22Rv1 (cell line): ENCODE measurements at regions not wholly inside any gene's neighbourhood (a gene's known extent, or its start where the extent isn't known, plus 50 kb on each side); places are given as distances from the start of the nearest gene placed in this dataset.

Experiments
- H3K27ac ChIP-seq: fragments of 450-650 bp; 2 replicates; pipeline ENCODE4 v1.5.1; 2017
- ZFX ChIP-seq: fragments of 450-650 bp; IDR thresholded peaks from 2 replicates; pipeline ENCODE4 v1.6.1; 2017; ENCODE audit warnings: antibody characterized with exemption, borderline replicate concordance
- TF ChIP-seq, protein P1 (sequence below): fragments of 450-650 bp; IDR thresholded peaks from 2 replicates; pipeline ENCODE4 v1.5.1; 2017; ENCODE audit warnings: mild to moderate bottlenecking

DNA sequence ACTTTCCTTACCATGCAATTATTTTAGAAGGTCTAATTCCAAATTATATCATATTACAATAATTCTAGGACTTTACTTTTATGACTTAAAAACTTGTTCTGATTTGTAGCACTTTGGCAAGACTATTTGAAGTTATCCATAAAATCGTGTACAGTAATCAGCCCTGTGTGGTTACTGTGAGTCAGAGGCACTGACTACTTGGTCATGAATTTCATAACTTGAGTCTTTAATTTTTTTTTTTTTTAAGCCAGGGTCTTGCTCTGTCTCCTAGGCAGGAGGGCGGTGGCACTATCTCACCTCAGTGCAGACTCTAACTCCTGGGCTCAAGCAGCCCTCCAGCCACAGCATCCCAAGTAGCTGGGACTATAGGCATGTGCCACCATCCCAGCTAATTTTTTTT, 1319.2 kb upstream of the SLC10A2 start:
- no peak overlapping the region for H3K27ac ChIP-seq
- TF ChIP-seq, protein P1, sequence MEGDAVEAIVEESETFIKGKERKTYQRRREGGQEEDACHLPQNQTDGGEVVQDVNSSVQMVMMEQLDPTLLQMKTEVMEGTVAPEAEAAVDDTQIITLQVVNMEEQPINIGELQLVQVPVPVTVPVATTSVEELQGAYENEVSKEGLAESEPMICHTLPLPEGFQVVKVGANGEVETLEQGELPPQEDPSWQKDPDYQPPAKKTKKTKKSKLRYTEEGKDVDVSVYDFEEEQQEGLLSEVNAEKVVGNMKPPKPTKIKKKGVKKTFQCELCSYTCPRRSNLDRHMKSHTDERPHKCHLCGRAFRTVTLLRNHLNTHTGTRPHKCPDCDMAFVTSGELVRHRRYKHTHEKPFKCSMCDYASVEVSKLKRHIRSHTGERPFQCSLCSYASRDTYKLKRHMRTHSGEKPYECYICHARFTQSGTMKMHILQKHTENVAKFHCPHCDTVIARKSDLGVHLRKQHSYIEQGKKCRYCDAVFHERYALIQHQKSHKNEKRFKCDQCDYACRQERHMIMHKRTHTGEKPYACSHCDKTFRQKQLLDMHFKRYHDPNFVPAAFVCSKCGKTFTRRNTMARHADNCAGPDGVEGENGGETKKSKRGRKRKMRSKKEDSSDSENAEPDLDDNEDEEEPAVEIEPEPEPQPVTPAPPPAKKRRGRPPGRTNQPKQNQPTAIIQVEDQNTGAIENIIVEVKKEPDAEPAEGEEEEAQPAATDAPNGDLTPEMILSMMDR, result no peak
- no peak for TF ChIP-seq ZFX

DNA sequence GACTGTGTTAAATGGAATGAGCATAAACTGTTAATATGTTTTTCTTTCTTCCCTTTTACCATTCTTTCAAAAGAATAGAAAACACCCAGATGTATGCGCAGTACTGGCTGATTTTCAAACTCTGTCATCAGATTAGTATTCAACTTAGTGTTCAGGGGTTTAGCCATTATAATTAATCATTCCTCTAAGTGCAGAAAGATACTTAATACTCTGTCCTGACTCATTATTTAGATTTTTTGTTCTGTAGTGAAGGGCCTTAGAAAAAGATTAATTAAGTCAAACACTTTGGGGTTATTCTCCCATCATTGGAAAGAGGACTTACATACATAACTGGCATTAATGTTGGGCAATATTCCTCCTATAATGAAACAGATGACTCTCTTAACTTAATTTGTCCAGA, 1316.7 kb upstream of the SLC10A2 start:
- TF ChIP-seq ZFX, result no peak
- TF ChIP-seq, protein P1, result no peak
- no peak overlapping the region for H3K27ac ChIP-seq

DNA sequence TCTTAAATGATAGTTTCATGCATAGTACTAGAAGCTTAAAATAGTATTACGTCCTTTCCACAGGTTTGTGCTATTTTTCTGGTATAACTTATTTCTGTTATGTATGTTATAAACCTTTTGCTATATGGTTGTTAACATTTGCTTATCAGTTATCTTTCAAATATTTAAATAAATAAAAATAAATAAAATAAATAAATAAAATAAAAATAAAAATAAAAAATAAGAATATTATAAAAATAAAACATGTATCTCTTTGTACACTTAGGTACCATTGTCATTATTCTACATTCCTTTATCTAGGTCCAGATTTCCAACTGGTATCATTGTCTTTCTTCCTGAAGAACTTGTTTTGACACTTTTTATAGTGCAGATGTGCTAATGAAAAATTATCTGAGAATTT, 1310.4 kb upstream of the SLC10A2 start:
- TF ChIP-seq ZFX, result no peak
- TF ChIP-seq, protein P1, result no peak
- H3K27ac ChIP-seq, result no peak overlapping the region

DNA sequence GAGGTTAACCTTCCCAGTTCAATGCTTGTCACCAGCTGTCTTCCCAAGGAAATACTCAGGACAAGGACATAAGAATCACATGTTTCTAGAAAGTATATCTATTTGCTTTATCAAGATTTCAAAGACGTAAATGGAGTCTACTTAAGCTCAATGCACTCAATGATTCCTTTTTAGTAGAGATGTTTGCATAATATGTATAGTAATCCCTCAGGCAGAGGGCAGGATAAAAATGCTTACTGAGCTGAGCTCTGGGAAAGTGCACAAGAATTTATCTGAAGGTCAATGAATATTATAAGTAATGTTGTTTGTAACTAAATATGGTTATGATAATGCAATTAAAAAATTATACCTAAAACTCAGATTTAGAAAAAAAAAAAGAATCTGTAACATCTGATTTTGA, 1309.4 kb upstream of the SLC10A2 start:
- TF ChIP-seq, protein P1, result no peak
- TF ChIP-seq ZFX, result no peak
- no peak overlapping the region for H3K27ac ChIP-seq

DNA sequence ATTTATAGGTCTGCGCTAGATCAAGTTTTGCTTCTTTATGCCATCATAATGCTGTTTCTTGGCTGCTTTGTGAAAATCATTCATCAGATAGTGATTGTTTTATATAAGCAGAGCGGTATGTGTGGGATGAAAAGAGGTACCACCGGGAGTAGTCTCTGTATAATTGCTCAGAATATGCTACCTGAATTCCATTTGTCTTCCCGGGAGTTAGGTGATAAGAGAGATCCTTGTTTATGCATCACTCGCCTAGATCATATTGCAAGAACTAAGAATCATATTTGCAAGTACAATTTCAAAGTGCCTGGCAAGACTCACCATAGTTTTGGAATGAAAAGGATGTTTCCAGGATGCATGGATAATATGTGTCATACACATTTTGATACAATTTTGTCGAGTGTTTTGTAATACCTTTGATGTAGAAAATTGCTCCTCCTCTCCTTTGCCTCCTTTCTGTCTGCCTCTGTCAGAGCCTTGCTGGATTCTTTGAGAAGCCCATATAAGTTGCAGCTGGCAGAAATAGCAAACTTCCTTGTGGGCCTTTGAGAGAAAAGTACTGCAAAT, 1306.0 kb upstream of the SLC10A2 start:
- TF ChIP-seq, protein P1, result no peak
- no peak for TF ChIP-seq ZFX
- no peak overlapping the region for H3K27ac ChIP-seq

DNA sequence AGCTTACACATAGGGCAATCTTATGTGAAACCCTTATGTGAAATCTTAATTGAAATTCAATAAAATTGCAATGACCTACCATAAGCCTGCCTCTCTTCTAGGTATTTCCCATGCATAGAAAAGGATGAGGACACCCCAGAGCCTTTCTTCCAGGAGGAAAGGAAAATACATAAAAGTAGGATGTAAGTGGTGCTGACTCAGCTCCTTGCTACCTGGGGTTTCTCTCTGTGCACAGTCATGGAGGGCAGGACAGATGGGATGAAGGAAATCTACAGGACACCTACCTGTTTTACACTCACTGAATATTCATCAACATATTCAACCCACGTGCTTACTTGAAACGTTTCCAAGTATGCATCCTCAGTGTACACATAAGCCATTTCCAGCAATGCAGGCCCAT, 1299.2 kb upstream of the SLC10A2 start:
- no peak for TF ChIP-seq ZFX
- TF ChIP-seq, protein P1, result no peak
- H3K27ac ChIP-seq, result no peak overlapping the region

DNA sequence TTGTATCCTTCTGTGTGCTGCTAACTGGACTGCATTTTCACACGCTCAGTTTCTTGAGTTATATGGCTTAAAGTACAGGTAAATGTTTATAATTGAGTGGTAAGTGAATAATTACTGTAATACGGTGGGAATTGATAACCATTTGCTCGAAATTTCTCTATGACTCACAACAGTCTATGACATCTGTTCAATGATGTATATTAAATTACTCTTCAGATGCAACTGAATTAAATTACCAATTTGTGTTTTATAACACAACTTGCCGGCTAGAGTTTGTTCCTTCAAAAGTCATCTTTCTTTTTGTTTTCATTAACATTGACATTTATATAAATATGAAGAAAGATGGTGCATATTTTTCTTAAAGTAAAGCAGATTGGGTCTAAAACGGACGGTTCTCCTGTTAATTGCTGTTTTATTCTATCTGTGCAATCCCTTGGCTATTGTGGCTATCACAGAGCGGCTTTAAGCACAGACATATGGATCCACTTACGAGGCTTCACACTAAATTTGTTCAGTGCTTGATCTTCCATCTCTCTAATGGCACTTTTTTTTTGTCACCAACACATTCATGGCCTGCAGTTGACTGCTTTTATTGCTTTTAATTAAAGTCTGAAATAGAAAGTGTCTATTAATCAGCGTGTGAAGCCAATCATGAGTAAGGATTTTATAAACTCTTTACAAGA, 1291.6 kb upstream of the SLC10A2 start:
- TF ChIP-seq, protein P1, result no peak
- no peak overlapping the region for H3K27ac ChIP-seq
